ENCODE measurements at regions not wholly inside any gene's neighbourhood (a gene's known extent, or its start where the extent isn't known, plus 50 kb on each side); places are given as distances from the start of the nearest gene placed in this dataset.

DNA sequence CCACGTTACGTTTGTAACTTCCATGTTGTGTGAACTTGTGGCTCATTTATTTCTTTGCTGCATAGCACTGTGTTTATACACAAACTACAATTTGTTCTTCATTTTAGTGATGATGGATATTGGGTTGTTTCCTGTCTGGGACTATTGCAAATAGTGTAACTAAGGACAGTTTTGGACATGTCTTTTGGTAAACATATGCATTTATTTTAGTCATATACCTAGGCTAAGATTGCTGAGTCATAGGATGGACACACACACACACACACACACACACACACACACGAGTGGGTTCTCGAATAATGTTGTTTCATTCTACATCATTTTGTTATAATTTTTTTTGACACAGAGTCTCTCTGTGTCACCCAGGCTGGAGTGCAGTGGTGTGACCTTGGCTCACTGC lies 123.5 kb upstream of the CAND1 start:
- DNase-seq (ENCODE audit: low read depth in 2 of 2), result no peak

DNA sequence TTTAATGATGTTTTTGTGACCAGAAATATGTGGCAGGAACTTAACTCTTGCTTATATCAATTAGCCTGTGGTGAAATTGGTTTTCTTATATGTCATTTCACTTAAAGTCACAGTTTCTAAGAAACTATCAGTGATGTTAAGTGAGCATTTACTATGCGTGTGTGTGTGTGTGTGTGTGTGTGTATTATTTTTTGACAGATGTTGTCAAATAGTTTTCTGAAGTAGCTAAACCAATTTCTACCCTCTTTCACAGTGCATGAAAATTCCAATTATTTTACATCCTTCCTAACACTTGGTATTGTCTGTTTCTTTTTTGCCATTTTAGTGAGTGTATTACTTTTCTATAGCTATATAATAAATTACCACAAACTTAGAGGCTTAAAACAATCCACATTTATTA lies 122.1 kb upstream of the CAND1 start:
- DNase-seq (ENCODE audit: low read depth in 2 of 2), result no peak

DNA sequence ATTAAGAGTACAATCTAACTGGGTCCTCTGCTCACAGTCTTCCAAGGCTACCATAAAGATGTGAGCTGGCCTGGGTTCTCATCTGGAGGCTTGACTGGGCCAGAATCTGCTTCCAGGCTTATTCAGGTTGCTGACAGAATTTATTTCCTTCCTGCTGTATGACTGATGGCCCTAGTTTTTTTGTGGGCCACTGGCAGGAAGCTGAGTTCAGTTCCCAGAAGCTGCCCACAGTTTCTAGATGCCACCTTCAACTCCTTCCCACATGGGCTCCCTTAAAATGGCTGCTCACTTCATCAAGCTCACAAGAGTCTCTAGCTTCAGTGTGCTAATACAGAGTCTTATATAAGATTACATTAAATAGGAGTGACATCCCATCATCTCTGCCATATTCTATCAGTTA lies 121.7 kb upstream of the CAND1 start:
- no peak for DNase-seq (ENCODE audit: low read depth in 2 of 2)

DNA sequence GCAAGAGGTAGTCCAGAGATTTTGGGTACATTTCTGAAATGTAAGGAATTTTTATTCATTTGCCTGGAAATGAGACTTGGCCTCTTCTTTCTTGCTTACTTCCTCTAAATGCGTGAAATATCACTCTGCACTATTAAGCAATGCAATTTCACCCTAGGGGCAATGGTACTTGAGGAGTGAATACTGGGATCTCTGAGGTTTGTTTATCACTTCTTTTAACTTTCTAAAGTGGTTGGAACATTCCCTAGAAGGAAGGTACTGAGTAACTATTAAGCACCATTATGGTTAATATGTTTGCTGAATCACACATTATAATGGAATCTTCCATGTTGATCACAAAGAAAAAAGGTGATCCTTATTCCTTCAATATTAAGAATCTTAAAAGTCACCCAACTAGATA lies 120.9 kb upstream of the CAND1 start:
- no peak for DNase-seq (ENCODE audit: low read depth in 2 of 2)

DNA sequence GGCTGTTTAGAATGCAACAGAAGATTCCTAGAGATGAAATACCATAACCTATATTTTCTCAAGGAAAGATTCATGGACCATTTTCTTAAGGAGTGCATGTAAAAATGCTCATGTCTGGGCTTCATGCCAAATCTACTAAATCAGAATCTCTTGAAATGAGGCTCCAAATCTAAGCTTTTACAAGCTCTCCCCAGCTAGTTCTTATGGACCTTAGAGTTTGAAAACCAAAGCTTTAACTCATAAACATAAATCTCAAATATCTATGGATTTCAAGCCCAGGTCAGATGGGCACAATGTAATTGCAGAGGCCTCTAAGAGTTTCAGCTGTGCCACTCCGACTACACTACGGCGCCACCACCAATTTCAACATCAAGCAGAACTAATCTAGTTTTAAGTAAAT lies 117.3 kb upstream of the CAND1 start:
- DNase-seq (ENCODE audit: low read depth in 2 of 2), result no peak

DNA sequence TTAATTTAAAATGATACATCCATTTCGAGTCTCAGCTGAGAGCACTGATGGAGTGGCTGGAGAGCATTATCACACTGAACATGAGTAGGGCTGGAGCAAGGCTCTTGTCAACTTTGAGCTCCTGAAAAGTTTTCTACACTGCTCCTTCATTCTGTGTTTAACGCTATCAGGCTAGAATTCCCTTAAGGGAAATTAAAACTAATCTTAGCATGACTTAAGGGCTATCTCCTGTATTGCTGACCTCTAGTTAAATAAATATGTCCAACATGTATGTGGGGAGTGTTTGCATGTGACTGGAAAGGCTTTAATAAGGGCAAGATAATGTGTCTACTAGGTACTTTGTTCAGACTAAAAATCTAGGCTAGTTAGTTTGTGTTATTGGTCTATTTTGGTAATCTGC lies 116.7 kb upstream of the CAND1 start:
- DNase-seq (ENCODE audit: low read depth in 2 of 2), result no peak

DNA sequence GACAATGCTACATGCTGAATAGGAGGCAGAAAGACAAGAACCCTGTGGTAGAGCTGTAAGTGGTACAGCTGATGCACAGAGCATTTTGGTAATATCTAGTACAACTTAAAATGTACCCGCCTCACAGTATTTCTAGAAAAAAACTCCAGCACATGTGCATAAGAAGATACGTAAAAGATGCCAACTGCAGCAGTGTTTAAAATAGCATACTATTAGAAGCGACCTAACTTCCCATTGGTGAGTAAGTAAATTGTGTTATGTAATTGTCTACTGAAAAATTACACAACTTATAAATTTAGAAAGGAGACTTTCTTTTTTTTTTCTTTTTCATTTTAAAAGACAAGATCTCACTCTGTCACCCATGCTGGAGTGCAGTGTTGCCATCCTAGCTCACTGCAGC lies 114.3 kb upstream of the CAND1 start:
- DNase-seq (ENCODE audit: low read depth in 2 of 2), result no peak

DNA sequence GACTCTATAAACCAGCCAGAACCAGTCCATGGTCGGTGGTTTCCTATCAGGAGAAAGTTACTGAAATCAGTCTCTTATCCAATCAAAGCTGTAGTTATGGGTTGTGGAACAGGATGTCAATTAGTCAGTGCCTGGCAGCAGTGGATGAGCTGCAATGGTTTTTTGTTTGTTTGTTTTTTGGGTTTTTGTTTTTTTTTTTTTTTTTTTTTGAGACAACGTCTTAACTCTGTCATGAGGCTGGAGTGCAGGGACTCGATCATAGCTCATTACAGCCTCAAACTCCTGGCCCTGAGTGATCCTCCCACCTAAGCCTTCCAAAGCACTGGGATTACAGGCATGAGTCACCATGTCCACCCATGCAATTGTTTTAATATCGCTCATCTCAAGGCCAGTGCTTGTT lies 113.3 kb upstream of the CAND1 start:
- no peak for DNase-seq (ENCODE audit: low read depth in 2 of 2)

DNA sequence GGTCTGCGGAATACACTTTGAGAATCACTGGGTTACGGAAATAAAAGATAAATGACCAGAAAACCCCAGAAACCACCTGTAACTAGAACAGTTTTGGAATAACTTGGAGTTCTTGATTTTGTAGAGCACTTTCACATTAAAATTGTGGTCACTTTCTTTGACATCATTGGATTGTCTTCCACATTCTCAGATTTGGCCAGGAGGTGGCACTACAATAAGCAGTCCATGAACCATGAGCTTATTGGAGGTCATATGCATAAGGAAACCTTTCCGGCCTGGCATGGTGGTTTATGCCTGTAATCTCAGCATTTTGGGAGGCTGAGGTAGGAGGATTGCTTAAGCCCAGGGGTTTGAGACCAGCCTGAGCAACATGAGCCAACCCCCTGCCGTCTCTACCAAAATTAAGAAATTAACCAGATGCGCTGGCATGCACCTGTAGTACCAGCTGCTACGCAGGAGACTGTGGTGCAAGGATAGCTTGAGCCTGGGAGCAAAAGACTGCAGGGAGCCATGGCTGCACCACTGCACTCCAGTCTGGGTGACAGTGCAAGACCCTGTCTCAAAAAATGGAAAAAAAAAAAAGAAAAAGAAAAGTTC lies 107.7 kb upstream of the CAND1 start:
- peak in 1 of 2 experiments; percentile 5 for DNase-seq (ENCODE audit: low read depth in 2 of 2)

DNA sequence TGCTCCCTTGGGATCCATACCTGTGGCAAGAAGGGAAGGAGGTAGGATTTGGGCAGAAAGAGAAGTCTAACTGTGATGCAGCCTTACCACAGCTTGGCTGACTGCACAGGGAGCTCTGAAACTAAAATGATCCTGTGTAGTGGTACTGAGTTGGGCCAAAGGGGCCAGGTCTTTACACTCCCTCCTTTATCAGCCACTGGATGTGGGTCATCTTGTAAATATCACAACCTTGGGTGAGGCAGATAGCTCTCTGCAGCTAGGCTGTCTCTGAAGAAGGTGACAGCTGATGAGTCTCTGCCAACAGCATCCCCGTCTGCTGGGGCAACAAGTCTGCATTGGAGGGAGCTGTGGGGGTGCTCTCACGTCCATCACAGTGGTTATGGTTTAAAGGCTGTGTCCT lies 95.9 kb upstream of the CAND1 start:
- no peak for DNase-seq (ENCODE audit: low read depth in 2 of 2)

DNA sequence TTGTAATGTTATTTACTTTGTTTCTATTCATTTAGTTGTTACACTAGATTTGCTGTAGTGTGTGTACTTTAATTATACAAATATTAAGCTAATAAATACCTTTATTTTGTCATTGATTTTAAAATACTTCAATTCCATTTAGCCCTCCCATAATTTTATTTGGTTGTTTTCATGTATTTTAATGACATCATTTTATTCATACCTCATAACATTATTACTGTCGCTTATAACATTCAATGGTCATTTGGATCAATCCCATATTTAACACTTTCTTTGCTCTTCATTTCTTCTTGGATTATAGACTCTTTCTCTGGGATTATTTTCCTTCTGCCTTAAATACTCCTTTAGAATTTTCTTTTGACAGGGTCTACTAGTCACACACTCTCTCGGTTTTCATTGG lies 86.6 kb upstream of the CAND1 start:
- DNase-seq (ENCODE audit: low read depth in 2 of 2), result no peak

DNA sequence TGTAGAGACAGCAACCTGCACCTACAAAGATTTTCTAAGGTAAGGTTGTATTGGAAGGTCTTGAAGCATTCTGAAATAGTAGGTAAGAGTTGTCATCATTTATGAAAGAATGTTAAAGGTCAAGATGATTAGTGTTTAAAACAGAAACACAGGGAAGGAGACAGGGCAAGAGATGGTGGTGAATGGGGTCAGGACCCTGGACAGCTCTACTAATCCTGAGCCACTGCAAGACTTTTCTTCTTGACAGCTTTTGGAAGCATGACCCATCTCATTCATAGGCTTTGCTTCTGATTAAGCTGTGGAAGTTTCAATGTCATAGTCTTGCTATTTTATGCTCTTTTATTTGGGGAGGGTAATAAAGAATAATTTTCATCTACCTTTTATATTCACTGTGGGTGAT lies 75.5 kb upstream of the CAND1 start:
- DNase-seq (ENCODE audit: low read depth in 2 of 2), result no peak

DNA sequence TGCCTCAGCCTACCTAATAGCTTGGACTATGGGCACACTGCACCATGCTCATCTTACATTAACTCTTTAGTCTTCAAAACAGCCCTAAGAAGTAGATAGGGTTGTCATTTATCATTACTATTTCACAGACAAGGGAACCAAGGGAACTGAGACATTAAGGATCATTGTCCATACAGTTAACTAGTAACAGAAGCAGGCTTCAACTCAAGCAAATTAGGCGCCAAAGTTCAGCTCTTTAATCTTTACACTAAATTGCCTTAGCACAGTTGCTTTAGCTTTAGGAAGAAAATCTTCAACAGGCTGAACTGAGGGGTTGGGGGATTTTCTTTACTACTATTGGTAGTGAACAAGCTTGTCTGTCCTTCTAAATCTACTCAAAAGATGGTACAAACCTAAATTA lies 68.8 kb upstream of the CAND1 start:
- DNase-seq (ENCODE audit: low read depth in 2 of 2), result no peak

DNA sequence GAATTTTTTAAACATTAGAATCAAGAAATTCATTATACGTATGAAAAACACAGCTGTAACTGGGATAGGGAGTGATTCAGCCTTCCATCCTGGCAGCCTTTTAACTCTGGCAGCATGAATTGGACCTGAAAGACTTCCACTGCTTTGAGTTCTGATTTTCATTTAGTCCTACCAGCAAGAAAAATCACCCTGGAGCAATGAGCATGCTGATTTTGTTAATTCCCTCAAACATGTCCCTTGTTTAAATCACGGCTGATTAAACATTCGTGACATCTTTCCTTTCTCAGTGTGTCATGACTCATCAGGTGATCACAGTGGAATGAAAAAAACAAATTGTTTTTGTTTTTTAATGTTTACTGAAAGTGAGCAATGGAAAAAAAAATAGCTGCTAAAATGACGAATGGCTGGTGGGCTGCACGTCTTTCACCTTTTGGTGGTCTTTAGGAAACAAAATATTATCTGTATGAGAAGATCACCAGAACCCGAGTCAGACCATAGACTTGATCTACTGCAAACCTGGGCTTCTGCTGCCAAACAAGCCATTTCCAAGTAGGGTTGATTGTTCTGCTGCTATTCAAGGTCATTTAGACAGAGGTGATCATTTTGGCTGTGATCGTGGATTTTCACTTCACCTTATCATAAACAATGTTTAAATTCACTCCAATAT lies 67.0 kb upstream of the CAND1 start:
- DNase-seq (ENCODE audit: low read depth in 2 of 2), result no peak

DNA sequence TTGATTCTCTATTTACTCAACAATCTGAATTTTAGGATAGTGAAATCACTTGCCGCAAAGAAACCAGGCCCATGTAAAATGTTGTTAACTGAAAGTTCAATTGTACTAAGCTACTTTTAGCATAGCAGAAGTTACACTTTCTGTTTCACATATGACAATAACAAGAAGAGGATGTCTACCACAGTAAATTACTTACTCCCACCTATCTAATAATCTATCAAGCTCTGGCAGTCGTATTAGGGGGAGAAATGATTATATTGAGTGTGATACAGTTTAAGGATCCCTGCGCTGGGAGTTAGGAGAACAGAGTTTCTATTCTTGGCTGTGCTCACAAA lies 66.5 kb upstream of the CAND1 start:
- DNase-seq (ENCODE audit: low read depth in 2 of 2), result no peak

DNA sequence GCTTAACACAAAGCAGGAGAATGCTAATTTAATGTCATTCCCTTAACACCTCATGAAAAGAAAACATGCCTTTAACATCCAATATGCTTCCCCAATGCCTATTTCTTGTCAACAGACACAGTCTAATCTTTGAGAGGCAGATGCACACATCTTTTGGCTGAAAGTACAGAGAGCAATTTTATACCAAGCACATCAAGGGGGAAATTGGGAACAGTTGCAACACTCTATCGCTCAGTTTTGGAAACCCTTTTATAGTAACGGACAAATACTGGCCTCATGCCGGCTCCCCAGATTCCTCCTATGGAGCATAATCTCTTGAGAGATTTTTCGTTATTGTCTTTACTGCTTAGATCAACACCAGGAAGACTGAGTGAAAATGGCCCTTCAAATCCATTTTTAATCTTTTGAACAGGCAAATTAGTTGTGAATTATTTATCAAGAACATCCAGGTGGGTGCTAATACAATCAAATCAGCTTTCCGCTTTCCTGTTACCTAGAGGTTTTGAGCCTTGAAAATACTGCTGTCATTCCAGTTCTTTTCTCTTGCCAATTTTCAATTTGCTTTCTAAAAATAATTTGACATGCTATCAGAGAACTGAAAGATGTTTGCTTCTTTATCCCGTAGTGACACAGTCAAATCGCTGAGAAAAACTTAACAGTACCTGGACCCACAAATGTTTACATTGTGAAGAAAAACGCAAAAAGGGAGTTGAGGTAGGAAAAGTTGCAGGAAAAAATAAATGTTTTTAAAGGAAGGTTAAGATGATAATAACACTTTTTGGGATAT lies 60.7 kb upstream of the CAND1 start:
- no peak for DNase-seq (ENCODE audit: low read depth in 2 of 2)

DNA sequence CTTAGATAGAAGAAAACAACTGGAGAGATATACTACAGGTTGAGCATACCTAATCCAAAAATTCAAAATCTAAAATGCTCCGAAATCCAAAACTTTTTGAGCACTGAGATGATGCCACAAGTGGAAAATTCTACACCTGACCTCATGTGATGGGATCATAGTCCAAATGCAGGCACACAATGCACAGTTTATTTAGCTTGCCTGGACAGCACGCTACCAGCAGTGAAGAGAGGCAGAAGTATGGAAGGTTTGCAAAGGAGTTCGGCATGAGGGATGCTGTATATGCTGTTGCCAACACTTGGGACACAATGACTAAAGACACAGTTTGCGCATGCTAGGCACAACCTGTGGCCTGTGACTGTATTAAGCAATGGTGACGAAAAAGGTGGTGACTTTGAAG lies 58.1 kb upstream of the CAND1 start:
- DNase-seq (ENCODE audit: low read depth in 2 of 2), result no peak

DNA sequence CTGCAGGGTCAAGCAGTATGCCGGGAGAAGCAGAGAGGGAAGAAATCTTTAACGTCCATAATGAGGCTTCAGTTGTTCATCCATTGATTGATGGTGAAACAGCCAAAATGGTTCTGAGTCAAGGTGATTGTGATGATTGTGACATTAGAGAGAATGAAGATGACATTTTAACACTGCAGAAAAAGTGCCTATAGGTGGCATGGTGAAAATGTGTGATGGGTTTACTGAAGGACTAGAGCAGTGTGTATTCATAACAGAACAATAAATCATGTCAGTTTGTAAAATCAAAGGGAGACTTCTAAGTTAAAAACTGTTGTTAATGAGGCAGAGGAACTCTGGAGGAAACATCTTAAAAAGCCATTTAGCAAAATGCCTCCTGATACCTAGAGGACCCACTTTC lies 57.7 kb upstream of the CAND1 start:
- no peak for DNase-seq (ENCODE audit: low read depth in 2 of 2)

DNA sequence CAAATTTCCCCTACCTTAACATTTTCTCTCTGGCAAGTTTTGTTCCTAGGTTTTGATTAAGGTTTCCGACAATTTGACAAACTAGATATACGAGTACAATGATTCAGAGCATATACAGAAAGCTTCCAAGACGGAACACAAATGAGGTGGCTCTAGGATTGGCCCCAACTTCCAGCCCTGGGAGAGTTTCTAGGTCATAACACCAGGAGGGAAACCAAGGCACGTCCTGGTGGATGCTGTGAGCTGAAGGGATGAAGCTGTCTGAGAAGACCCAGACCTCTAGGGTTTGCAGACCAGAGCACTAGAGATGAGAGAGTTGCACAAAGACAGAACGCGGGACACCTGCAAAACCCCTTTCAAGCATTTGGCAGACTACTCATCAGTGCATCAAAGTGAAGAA lies 51.5 kb upstream of the CAND1 start:
- no peak for DNase-seq (ENCODE audit: low read depth in 2 of 2)
